Eye (tissue), 1 donor: ENCODE measurements at regions not wholly inside any gene's neighbourhood (a gene's known extent, or its start where the extent isn't known, plus 50 kb on each side); places are given as distances from the start of the nearest gene placed in this dataset.
"Not testable (repeated sequence)": the region's sequence is repeated elsewhere in the genome, so short reads cannot be mapped to it uniquely, and the experiment has no call there.

Experiments
- DNase-seq: peaks from one replicate; pipeline ENCODE4 v3.0.0-alpha.2; 2015

GRCh38 chr9:22650946-22651345 lies 204.3 kb downstream of the DMRTA1 start:
- no peak for DNase-seq

- DNase-seq, result no peak
Observed at GRCh38 chr9:22654833-22655232, 208.2 kb downstream of the DMRTA1 start.

- DNase-seq, result no peak
Observed at GRCh38 chr9:22657713-22658112, 211.1 kb downstream of the DMRTA1 start.

DNA sequence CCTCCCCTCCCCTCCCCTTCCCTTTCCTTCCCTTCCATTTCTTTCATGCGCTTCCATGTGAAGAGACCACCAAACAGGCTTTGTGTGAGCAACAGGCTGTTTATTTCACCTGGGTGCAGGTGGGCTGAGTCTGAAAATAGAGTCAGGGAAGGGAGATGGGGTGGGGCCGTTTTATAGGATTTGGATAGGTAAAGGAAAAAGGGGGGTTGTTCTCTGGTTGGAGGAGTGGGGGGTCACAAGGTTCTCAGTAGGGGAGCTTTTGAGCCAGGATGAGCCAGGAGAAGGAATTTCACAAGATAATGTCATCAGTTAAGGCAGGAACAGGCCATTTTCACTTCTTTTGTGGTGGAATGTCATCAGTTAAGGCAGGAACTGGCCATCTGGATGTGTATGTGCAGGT lies 211.9 kb downstream of the DMRTA1 start:
- not testable (repeated sequence) for DNase-seq

DNA sequence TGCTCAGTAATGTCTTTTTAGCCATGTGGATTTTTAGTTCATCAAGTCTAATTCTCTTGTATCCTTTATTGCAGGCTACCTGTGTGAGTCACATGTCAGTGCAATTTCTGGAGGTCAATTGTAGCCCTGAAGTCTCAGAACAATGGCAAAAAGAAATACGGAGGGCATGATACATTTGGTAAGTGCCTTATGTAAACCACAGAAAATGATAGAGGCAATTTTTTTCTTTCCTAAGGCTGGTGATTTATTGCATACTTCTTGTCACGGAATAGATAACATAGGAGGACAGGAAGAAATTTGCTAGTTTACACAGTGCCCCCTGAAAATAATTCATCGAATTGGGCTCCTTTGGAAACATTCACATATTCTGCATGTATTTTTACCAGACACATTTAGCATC lies 235.9 kb downstream of the DMRTA1 start:
- no peak for DNase-seq

DNA sequence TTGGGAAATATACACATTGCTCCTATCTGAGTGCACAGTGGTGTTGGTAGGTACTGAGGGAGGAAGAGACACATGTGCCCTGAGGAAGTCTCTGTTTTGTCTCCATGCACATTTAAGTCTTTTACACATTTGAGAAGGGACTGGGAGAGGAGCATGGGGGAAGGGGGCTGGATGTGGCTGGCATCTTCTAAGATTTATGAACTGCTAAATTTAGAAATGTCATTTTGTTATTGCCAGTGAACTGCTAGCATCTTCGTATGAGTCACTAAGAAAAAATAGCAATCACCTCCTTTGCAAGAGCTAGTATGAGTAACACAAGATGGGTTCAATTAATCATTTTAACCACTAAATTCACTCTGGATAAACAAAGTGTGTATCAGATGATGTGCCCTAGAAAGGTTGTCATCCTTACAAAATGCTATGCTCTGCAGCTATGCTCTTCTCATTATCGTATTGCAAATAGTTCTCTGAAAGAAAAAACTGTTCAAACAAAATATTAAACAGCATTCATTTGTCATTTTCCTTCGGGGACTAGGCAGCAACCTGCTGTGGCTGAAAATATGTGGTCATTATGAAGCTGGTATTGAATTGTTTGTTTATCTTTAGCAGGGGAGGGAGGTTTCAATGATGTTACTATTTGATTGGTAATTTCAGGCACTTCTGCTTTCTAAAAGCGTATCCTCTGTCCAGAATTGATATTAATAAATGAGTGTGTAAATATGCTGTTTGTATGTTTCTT lies 236.5 kb downstream of the DMRTA1 start:
- DNase-seq, result no peak

GRCh38 chr9:22683700-22684075 lies 237.1 kb downstream of the DMRTA1 start:
- no peak for DNase-seq

- no peak for DNase-seq
Observed at GRCh38 chr9:22693156-22693555, 246.5 kb downstream of the DMRTA1 start.

GRCh38 chr9:22700171-22700570 lies 253.5 kb downstream of the DMRTA1 start:
- DNase-seq, result no peak

DNA sequence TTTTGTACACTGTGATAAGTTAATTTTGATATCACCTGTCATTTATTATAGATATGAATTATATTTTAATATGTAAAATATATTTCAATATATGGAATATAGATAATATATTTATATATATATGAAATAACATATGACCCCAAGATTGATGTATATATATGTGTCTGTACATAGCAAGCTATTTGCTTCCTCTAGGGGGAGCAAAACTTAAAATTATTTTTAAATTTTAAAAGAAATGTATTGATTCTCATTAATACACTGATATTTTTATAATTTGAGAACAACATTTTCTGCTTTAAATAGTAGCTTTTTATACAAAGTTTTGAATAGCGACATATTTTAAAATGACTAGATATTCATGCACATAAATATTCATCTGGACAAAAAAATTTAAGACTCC lies 272.0 kb downstream of the DMRTA1 start:
- DNase-seq, result no peak

GRCh38 chr9:22722492-22722891 lies 275.9 kb downstream of the DMRTA1 start:
- DNase-seq, result no peak

DNA sequence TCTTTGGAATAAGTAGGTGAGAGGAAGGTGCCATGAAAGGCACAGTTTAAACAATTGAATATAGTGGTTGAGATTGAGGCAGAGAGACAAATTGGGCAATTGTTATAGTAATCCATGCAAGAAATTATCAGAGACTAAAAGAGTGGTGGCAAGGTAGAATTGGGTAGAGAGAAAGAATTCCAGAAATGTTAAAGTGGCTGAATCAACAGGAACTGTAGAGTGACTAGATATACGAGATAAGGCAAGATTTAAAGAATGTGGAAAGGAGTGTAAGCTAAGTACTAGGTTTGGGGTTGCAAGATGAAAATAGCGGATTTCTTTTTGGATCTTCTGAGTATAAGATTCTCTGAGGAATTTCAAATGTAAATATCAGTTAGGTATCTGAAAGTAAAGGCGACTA lies 285.2 kb downstream of the DMRTA1 start:
- no peak for DNase-seq

GRCh38 chr9:22739712-22740111 lies 293.1 kb downstream of the DMRTA1 start:
- no peak for DNase-seq

DNA sequence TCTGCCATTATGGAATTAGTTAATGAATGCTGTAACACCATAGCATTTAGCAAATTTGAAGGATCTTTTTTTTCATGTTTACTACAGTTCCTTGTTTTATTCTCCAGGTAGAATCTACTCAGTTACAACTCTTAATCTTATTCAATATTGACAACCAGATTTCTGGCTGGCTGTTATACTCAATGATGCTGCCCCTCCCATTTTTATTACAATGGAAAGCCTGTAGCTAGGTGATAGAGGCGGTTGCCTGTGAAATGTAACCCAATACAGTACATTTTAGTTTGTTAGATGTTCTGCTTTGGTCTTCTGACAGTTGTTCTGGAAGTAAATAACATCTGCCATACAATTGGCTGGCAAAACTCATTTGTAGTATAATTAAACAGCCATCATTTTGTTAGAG lies 294.2 kb downstream of the DMRTA1 start:
- no peak for DNase-seq

DNA sequence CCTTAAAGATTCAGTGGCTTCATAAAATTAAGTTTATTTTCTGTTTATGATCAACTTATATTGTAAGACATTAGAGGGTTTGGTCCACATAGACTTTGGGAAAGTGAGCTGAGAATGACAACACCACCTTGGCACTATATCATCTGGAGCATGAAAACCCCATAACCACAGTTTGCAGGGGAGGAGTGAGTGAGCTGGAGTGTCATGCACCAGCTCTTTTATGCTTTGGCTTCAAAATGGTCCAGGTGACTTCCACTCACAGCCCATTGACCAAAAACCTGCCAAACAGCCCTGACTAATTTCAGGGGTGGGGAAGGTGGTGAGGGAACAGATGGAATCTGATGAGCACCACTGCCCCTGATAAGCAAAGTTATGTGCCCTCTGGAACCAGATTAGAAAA lies 295.8 kb downstream of the DMRTA1 start:
- no peak for DNase-seq

GRCh38 chr9:22773501-22774220 lies 327.0 kb downstream of the DMRTA1 start:
- no peak for DNase-seq

DNA sequence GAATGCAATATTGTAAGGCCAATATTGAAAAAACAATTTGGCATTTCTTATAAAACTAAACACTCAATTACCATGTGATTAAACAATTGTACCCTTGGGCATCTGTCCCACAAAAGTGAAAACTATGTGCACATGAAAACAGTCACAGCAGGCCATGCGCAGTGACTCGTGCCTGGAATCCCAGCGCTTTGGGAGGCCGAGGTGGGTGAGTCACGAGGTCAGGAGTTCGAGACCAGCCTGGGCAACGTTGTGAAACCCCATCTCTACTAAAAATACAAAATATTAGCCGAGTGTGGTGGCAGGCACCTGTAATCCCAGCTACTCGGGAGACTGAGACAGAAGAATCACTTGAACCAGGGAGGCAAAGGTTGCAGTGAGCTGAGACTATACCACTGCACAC lies 343.7 kb downstream of the DMRTA1 start:
- no peak for DNase-seq

DNA sequence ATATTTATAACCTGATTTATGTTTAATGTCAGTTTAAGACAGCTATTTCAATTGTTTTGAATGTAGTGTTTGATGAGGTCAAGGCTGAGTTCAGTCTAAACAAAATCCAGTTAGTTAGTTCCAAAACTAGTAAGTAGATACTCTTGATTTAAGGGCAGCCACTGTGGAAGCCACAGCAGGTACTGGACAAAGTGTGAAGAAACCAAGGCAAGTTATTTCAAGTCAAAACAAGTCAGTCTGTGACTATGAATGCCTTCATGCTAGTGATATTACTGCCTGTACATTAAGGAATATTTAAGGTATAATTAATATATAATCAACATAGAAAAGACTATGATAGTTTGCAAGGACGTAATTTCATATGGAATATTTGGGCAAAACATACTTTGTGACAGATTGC lies 362.3 kb downstream of the DMRTA1 start:
- no peak for DNase-seq

- no peak for DNase-seq
Observed at GRCh38 chr9:22809371-22809770, 362.7 kb downstream of the DMRTA1 start.

DNA sequence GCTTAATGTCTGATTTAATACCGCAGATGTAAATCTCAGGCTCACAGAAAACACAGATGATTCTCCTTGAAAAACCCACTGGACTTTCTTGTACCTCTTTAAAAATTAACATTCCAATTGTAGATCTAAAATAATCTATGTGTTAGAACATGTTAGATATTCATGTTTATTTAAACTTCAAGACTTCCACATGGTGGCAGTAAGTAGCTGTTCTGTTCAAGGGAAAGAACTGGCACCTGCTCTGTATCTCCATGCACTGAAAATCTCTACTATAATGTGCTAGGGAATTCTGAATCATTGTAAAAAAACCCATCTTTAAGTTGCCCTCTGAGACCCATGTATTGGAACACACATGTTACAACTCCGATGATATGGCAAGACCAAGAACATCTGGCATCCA lies 366.9 kb downstream of the DMRTA1 start:
- DNase-seq, result peak; percentile 67

- no peak for DNase-seq
Observed at GRCh38 chr9:22815246-22815645, 368.6 kb downstream of the DMRTA1 start.

DNA sequence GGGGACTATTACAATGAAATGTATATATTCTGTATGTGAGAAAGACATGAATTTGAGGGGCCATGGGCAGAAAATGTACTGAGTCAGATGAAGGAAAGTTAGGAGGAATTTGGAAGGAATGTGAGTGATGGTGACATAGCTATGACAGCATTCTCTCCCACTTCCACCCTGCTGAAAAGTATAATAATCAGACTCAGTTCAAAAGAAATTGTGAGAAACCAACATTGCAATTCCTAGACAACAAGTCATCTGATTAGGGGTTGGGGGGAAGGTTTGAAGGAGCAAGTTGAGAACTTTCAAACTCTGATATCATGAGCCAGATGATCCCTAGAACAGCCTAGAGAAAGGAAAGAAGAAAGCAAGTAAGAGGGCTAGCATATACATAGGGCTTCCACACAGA lies 370.6 kb downstream of the DMRTA1 start:
- DNase-seq, result no peak

DNA sequence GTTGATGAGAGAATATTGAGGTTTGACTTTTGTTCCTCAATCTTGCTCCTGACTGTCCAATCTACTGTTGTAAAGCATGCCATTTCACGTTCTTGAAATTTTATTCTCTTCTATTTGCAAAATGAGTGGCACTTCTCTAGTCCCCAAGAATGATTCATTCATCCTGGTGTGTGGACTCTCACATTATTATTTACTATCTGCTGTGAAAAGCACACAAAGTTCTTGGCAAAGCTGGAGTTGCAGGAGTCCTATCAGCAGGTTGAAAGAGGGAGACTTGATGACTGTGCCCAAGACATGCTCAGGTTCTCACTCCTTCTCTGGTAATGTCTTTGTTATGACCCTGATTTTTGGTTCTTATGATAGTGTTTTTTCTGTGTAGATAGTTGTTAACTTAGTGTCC lies 382.6 kb downstream of the DMRTA1 start:
- DNase-seq, result no peak

GRCh38 chr9:22838266-22838665 lies 391.6 kb downstream of the DMRTA1 start:
- DNase-seq, result no peak

GRCh38 chr9:22840641-22841040 lies 394.0 kb downstream of the DMRTA1 start:
- DNase-seq, result no peak
